HepG2 (cell line): ENCODE measurements at regions not wholly inside any gene's neighbourhood (a gene's known extent, or its start where the extent isn't known, plus 50 kb on each side); places are given as distances from the start of the nearest gene placed in this dataset.

ENCODE experiments used
- ATAC-seq: fragments of 200-7000 bp; cut with Tn5 transposase; 3 replicates; pipeline ENCODE4 v1.9.1; 2020; ENCODE audit warnings: mild to moderate bottlenecking, moderate library complexity
- BruUV-seq: library from RNA; stranded (reverse); fragments of 400-500 nt; replicated peaks from 2 replicates; lab custom pipeline; 2021; lab: Mats Ljungman, UMichigan
- CTCF ChIA-PET: fragments of 300-600 bp; formaldehyde crosslinking; extraction: SDS; loops from one replicate; lab custom pipeline; 2021; ENCODE audit warnings: low total read pairs, inconsistent platforms, low intra/inter-chr PET ratio; lab: Yijun Ruan, JAX
- POLR2A ChIA-PET: fragments of 350-600 bp; sonication (Branson Sonifier 250); formaldehyde crosslinking; loops from one replicate; lab custom pipeline; 2020; ENCODE audit warnings: antibody characterized with exemption, inconsistent platforms; lab: Yijun Ruan, JAX
- DNase-seq: peaks from one replicate; pipeline ENCODE4 v3.0.0-alpha.2; 2015; ENCODE audit warnings: low spot score
- FAIRE-seq: peaks from 3 replicates; lab custom pipeline; 2011; peaks lifted over from hg19 to GRCh38; lab: Jason Lieb, UNC
- H2AFZ ChIP-seq: one replicate; pipeline ENCODE4 v1.6.1; 2011; ENCODE audit warnings: low read length, inconsistent platforms
- H3K27ac ChIP-seq: fragments of 300-600 bp; 3 replicates; pipeline ENCODE4 v1.8.0; 2011; ENCODE audit warnings: mixed run types, mild to moderate bottlenecking, mixed read lengths, low read length, inconsistent platforms; ENCODE audit not compliant: insufficient read depth; ENCODE audit errors: extremely low read length
- H3K27me3 ChIP-seq, 2 experiments: fragments of 200-600 bp in 1 of 2; 2 replicates in 1 of 2; 3 replicates in 1 of 2; pipeline versions ENCODE4 v1.6.0 to v1.8.0; 2011; ENCODE audit warnings: low read length in 2 of 2, mild to moderate bottlenecking in 2 of 2, moderate library complexity in 2 of 2, inconsistent platforms in 1 of 2; ENCODE audit not compliant: insufficient read depth in 2 of 2, control insufficient read depth in 1 of 2
- H3K36me3 ChIP-seq, 2 experiments: fragments of 200-600 bp in 1 of 2; replicated peaks in 1 of 2; 2 replicates in 1 of 2; 3 replicates in 1 of 2; pipeline versions ENCODE4 v1.5.1 to v1.8.0; 2011; ENCODE audit warnings: low read length in 2 of 2, inconsistent platforms in 1 of 2; ENCODE audit not compliant: insufficient read depth in 2 of 2, control insufficient read depth in 1 of 2
- H3K4me1 ChIP-seq: 2 replicates; pipeline ENCODE4 v1.5.1; 2012; ENCODE audit warnings: low read length, inconsistent platforms; ENCODE audit not compliant: insufficient read depth
- H3K4me2 ChIP-seq: 2 replicates; pipeline ENCODE4 v1.6.0; 2011; ENCODE audit warnings: low read depth, low read length, inconsistent platforms
- H3K4me3 ChIP-seq, 3 experiments: fragments of 200-600 bp in 1 of 3; sonication (generic), shearing (Covaris generic) in 1 of 3; replicated peaks in 1 of 3; 2 replicates each; pipeline ENCODE4 v1.5.1; 2011 to 2016; ENCODE audit warnings: low read length in 3 of 3, inconsistent platforms in 2 of 3, low read depth in 2 of 3, mild to moderate bottlenecking in 2 of 3, control low read depth in 1 of 3, mixed read lengths in 1 of 3; ENCODE audit not compliant: insufficient read depth in 1 of 3
- H3K79me2 ChIP-seq: one replicate; pipeline ENCODE4 v1.6.1; 2011; ENCODE audit warnings: low read length, inconsistent platforms; ENCODE audit not compliant: insufficient read depth
- H3K9ac ChIP-seq: 2 replicates; pipeline ENCODE4 v1.6.0; 2011; ENCODE audit warnings: mild to moderate bottlenecking, low read depth, low read length, inconsistent platforms; ENCODE audit not compliant: insufficient read depth
- H3K9me3 ChIP-seq: 2 replicates; pipeline ENCODE4 v1.5.1; 2012; ENCODE audit warnings: mild to moderate bottlenecking, low read length
- H4K20me1 ChIP-seq: 2 replicates; pipeline ENCODE4 v1.6.0; 2011; ENCODE audit warnings: inconsistent platforms, mild to moderate bottlenecking, low read length, moderate library complexity; ENCODE audit not compliant: insufficient read depth
- AKNA ChIP-seq: sonication (generic); formaldehyde crosslinking; IDR thresholded peaks from 2 replicates; pipeline ENCODE4 v1.4.0; 2020; ENCODE audit warnings: missing genetic modification reagents, borderline replicate concordance
- HDAC6 ChIP-seq: fragments of 200-600 bp; sonication (generic); IDR thresholded peaks from 2 replicates; pipeline ENCODE4 v1.7.0; 2017; ENCODE audit warnings: mild to moderate bottlenecking, antibody characterized with exemption, low read length, low read depth
- ISL2 ChIP-seq: sonication (generic); formaldehyde crosslinking; IDR thresholded peaks from 2 replicates; pipeline ENCODE4 v1.5.0; 2020; ENCODE audit warnings: missing genetic modification reagents
- KDM1A ChIP-seq: IDR thresholded peaks from 2 replicates; pipeline ENCODE4 v1.6.1; 2016; ENCODE audit warnings: missing compliant biosample characterization
- MTA3 ChIP-seq: sonication (generic); formaldehyde crosslinking; IDR thresholded peaks from 2 replicates; pipeline ENCODE4 v1.4.0; 2020; ENCODE audit warnings: missing genetic modification reagents
- NR2F6 ChIP-seq, 2 experiments: IDR thresholded peaks; 2 replicates each; pipeline ENCODE4 v1.6.1; 2016; ENCODE audit warnings: antibody characterized with exemption in 1 of 2, mild to moderate bottlenecking in 1 of 2
- PLSCR1 ChIP-seq: sonication (generic); formaldehyde crosslinking; IDR thresholded peaks from 2 replicates; pipeline ENCODE4 v1.5.0; 2020; ENCODE audit warnings: missing genetic modification reagents, mild to moderate bottlenecking, borderline replicate concordance
- POGK ChIP-seq: sonication (generic); formaldehyde crosslinking; conservative IDR thresholded peaks from 2 replicates; pipeline ENCODE4 v1.8.0; 2022; ENCODE audit warnings: mild to moderate bottlenecking, moderate library complexity, missing genetic modification reagents
- REXO4 ChIP-seq: sonication (generic); formaldehyde crosslinking; IDR thresholded peaks from 2 replicates; pipeline ENCODE4 v1.8.0; 2022; ENCODE audit warnings: missing genetic modification reagents, mild to moderate bottlenecking, borderline replicate concordance
- RFXAP ChIP-seq: sonication (generic); formaldehyde crosslinking; IDR thresholded peaks from 2 replicates; pipeline ENCODE4 v1.4.0; 2020; ENCODE audit warnings: missing genetic modification reagents, borderline replicate concordance
- XBP1 ChIP-seq: sonication (generic); formaldehyde crosslinking; IDR thresholded peaks from 2 replicates; pipeline ENCODE4 v1.5.0; 2020; ENCODE audit warnings: missing genetic modification reagents
- ZFAT ChIP-seq: sonication (generic); formaldehyde crosslinking; conservative IDR thresholded peaks from 2 replicates; pipeline ENCODE4 v1.8.1; 2023; ENCODE audit warnings: missing genetic modification reagents, inconsistent platforms
- ZGPAT ChIP-seq: IDR thresholded peaks from 2 replicates; pipeline ENCODE4 v1.6.1; 2016; ENCODE audit warnings: mild to moderate bottlenecking
- ZNF839 ChIP-seq: sonication (generic); formaldehyde crosslinking; IDR thresholded peaks from 2 replicates; pipeline ENCODE4 v1.4.0; 2020; ENCODE audit warnings: missing genetic modification reagents, mild to moderate bottlenecking, borderline replicate concordance
- WGBS: methylation state at CpG from one replicate; pipeline ENCODE4 v1.1.6; 2017; ENCODE audit warnings: low lambda C conversion rate; 5-methylcytosine and 5-hydroxymethylcytosine counted together
- in situ Hi-C: cut with HindIII; loops from 2 replicates; pipeline ENCODE4 v1.10.0; 2017; ENCODE audit warnings: low pct_unique_long_range_greater_than_20kb; ENCODE audit not compliant: extremely low pct_ligation_motif_present
- intact Hi-C: fragments of 100-400 bp; cut with micrococcal nuclease; formaldehyde crosslinking; loops from one replicate; pipeline ENCODE4 v1.10.0; 2022; ENCODE audit not compliant: unreplicated experiment

- CTCF ChIA-PET = no interaction called here
- DNase-seq (no peak), ATAC-seq (no peak), FAIRE-seq (no peak)
- Histone ChIP-seq H3K27ac (no peak overlapping the region), H3K79me2 (no peaks in the 10 kb centered on the region), H3K27me3 (peaks cover 8 to 93% of the 10 kb centered on the region in 2 experiments), H3K4me1 (no peaks in the 10 kb centered on the region), H3K9ac (no peak overlapping the region), H3K36me3 (no peaks in the 10 kb centered on the region), H3K4me3 (no peak overlapping the region), H2AFZ (no peak overlapping the region), H4K20me1 (no peaks in the 10 kb centered on the region), H3K9me3 (no peaks in the 10 kb centered on the region), H3K4me2 (no peak overlapping the region)
- in situ Hi-C loops = no loop called here
- 52% methylated on average over 35 of the region's 35 CpGs for whole genome bisulfite sequencing
- intact Hi-C loops = no loop called here
- BruUV-seq = no TSS peak
- POLR2A ChIA-PET = no interaction called here
- no peak for TF ChIP-seq XBP1
- no peak for TF ChIP-seq MTA3 (CRISPR knock-in tag)
- no peak for TF ChIP-seq ISL2 (CRISPR knock-in tag)
- no peak for TF ChIP-seq AKNA (CRISPR knock-in tag)
- TF ChIP-seq REXO4 (CRISPR knock-in tag) = no peak
- no peak for TF ChIP-seq POGK (CRISPR knock-in tag)
- TF ChIP-seq ZFAT (CRISPR knock-in tag) = no peak
- no peak for TF ChIP-seq PLSCR1
- TF ChIP-seq KDM1A (CRISPR knock-in tag) = no peak
- TF ChIP-seq NR2F6 (IDR thresholded peaks at IDR 0.05) = no peak
- no peak for TF ChIP-seq NR2F6 (CRISPR knock-in tag; IDR thresholded peaks at IDR 0.05)
- no peak for TF ChIP-seq HDAC6
- no peak for TF ChIP-seq ZNF839 (CRISPR knock-in tag)
- TF ChIP-seq RFXAP (CRISPR knock-in tag) = no peak
- TF ChIP-seq ZGPAT (CRISPR knock-in tag) = no peak
Observed at GRCh38 chr5:73299665-73300336, 126.8 kb downstream of the TMEM174 start.
